OCI-LY7 (cell line): ENCODE measurements at regions not wholly inside any gene's neighbourhood (a gene's known extent, or its start where the extent isn't known, plus 50 kb on each side); places are given as distances from the start of the nearest gene placed in this dataset.

Experiments used
- CTCF ChIP-seq: fragments of 200-600 bp; sonication (generic); conservative IDR thresholded peaks from 2 replicates; pipeline ENCODE4 v1.5.1; 2014; ENCODE audit warnings: mild to moderate bottlenecking, antibody characterized with exemption, low read length, moderate library complexity, mixed read lengths
- EZH2phosphoT487 ChIP-seq: fragments of 200-600 bp; sonication (generic); IDR thresholded peaks from 2 replicates; pipeline ENCODE4 v1.6.1; 2018; ENCODE audit warnings: low read depth, borderline replicate concordance, mild to moderate bottlenecking, mixed run types, antibody characterized with exemption, low read length, moderate library complexity, mixed read lengths

GRCh38 chr3:20458994-20459716 is 273.1 kb upstream of the SGO1 start:
- TF ChIP-seq CTCF (no peak), EZH2phosphoT487 (no peak)
